GM19023 (cell line): ENCODE measurements at regions not wholly inside any gene's neighbourhood (a gene's known extent, or its start where the extent isn't known, plus 50 kb on each side); places are given as distances from the start of the nearest gene placed in this dataset.

ENCODE experiments used
- ATAC-seq: cut with Tn5 transposase; IDR thresholded peaks from one replicate; pipeline ENCODE4 v1.9.1; 2021; ENCODE audit warnings: mild to moderate bottlenecking, moderate library complexity; ENCODE audit not compliant: unreplicated experiment

DNA sequence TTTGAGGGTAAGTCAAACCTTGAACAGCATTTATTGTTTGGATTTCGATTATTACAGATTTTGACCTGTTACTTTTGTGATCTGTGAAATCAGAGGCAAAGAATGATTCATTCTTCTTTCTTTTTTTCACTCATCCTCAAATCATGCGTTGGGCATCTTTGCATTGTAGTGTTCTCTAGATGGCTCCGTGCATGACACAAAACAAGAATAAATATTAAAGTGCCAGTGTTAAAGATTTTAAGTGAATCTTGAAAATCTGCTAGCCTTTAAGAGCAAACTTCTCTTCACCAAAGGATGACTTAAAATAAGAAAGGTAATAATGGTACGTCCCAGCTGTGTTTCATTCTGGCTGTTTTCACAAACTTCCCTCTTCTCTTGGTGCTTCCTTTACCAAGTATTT is 361.9 kb upstream of the SMARCA2 start:
- ATAC-seq = no peak

DNA sequence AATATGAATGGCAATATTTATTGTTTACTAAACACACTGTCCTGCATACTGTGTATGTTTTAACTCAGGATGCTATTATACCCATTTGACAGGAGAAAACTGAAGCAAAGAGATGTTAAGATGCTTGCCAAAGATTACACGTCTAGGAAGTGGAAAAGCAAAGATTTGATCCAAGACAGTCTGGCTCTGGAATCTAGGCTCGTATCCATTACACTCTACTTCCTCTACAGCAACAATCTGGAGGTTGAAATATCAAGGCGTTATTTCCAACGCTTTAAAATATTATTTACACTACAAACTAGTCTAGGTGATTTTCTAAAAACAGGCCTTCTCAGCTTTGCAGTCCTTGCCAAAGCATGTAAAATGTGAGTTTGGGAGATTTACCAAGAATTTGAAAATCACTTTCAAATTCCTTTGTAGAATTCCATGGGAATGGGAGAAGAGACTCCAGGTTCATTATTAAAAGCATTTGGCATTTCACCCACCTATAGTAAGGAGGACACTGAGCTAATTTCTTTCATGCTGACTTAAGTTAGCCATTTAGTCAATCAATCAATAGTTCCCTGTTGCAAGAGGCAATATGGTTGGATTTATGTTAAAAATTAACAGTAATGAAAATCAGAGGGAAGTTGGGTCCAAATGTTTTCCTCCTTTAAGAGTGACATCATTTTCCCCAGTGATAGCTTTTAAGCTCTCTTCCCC is 356.3 kb upstream of the SMARCA2 start:
- no peak for ATAC-seq

DNA sequence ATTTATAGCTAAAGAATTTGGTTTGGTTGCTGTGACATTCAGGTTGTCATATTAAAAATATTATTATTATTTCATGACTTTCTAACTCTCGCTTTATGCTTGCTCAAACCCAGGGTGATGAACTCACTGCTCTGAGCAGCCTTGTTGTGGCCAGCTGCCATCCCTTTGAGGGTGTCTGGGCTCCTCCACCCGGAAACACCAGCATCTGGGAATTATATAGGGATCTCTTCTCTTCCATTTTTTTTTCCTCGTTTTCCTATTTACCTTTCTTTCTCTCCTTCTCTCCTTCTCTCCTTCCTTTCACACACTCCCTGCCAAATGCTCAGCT is 355.8 kb upstream of the SMARCA2 start:
- ATAC-seq = no peak

DNA sequence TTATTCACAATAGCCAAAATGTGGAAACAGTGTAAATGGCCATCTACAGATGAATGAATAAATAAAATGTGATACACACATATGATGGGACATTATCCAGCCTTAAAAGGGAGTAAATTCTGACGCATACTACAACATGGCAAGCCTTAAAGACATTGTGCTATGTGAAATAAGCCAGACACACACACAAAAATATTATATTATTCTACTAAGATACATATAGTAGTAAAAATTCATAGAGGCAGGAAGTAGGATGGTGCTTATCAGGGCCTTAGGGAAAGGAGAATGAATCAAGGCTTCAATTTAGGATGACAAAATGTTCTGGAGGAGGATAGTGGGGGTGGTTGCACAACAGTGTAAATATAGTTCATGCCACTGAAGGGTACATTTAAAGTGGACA is 346.7 kb upstream of the SMARCA2 start:
- ATAC-seq = no peak

DNA sequence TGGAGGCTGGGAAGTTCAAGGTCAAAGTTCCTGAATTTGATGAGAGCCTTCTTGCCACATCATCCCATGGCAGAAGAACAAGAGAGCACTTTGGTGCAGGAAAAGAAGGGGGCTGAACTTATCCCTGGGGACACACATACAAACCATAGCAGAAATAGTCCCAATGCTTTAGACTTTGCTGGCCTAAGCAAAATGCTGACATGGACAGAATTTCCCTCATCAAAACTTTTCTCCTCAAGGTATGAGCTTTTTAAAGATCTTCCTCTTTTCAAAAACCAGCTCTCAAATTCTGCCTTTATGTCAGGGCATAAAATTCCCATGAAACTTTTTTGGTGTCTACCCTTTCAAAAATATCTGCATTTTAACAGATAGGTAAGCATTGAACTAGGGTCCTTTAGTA is 341.8 kb upstream of the SMARCA2 start:
- no peak for ATAC-seq

DNA sequence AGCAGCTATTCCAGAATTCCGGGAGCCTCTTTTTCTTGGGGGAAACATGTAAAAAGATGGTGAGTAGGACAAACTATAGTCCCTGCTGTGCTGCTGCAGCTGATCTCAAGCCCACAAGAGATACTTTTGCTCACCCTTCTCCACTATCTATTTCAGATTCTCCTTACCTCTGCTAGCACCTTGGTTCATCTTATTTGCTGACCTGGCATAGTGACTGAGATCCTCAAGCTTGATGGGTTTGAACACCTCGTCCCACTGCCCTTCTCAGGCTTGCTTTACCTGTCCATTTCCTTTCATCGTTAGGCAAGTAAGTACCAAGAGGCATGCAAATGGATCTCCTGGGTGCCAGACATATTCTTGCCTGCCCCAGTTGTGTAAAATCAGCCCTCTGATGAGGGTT is 338.4 kb upstream of the SMARCA2 start:
- ATAC-seq = no peak

DNA sequence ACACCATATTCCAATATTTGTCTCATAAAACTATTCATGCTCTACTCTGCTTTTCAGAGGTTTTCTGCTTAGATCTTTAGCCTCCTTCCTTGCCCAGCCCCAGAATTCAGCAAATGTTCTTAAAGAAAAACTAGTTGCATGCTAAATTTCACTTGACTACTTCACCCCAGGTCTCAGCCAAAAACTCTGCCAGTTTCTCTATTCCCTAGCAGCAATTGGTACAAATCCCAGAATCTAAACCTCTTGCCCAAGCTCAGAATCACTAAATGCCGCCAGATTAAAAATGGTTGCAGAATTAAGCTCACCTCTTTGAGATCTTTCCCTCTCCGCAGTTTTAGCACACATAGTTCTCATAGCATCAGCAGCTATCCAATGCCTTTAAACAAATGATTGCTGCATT is 331.2 kb upstream of the SMARCA2 start:
- ATAC-seq = no peak

DNA sequence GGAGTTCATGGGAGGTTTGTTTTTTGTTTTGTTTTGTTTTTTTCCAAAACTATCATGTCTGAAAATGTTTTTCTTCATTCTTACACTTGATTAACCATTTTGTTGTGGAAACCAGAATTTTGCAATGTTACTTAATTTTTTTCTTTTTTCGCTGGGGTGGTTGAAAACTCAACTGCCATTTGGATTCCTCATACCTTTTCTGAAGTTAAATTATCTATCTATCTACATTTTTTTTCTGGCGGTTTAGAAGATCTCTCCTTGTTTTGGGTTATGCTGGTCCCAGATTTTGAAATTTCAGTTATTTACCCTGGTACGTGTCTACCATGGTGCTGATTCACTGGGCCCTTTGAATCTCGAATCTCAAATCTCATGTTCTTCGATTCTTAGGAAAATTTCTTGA is 316.2 kb upstream of the SMARCA2 start:
- no peak for ATAC-seq

DNA sequence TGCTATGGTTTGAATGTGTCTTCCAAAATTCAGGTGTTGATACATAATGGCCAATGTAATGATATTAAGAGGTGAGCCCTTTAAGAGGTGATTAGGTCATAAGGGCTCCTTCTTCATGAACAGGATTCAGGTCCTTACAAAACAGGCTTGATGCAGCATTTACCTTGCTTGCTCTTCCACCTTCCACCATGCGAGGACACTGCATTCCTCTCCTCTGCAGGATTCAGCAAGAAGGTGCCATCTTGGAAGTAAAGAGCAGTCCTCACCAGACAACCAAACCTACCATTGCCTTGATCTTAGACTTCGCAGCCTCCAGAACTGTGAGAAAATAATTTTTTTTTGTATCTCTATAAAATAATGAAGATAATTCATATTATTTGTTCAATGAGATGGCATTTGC is 314.0 kb upstream of the SMARCA2 start:
- ATAC-seq = no peak

DNA sequence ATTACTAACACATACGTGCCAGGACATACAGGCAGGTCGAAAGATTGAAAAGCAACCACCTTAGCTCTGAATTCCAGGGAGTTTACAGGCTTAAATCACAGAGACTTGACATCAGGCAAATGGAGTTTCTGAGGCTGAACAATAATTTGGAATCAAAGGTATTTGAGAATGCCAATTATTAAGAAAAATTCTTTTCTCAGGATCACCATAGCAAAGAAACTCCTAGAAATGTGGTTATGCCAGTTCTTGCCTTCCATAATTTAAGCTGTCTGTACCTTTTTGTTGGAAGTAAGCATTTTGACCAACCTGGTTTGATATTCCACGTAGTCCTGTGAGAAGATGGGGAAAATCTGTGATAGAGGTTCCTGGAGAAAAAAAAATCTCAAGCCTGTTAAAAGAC is 312.4 kb upstream of the SMARCA2 start:
- ATAC-seq = no peak

DNA sequence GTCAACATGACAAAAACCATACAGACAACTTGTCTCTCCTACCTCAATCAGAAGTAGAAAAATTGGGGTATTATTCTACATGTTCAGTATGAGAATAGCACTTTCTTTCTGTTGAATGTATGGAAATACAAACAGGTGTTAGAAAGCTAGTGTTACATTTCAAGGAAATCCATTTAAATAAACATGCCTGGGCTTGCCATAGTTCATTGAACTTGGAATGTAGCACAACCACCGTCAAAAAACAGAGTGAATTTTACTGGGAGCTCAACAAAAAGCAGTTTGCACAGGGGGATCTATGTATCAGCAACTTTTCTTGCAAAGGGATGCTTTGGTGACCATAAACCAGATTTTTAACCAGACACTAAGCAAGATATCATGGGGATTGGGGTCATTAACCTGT is 307.9 kb upstream of the SMARCA2 start:
- ATAC-seq = no peak

DNA sequence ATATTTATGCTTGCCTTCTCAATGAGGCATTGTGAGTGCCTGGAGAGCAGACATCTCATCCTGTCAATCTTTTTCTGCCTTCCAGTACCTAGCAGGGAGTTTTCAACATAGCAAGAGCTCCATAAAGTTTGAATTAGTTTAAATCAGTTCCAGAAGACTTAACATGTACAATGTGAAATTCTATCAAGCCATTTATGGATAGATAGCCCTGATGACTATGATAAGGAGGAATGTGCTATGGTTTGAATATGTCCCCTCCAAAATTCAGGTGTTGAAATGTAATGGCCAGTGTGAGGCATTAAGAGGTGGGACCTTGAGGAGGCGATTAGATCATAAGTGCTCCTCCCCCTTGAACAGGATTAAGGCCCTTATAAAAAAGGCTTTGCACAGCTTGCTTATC is 306.9 kb upstream of the SMARCA2 start:
- ATAC-seq = no peak

DNA sequence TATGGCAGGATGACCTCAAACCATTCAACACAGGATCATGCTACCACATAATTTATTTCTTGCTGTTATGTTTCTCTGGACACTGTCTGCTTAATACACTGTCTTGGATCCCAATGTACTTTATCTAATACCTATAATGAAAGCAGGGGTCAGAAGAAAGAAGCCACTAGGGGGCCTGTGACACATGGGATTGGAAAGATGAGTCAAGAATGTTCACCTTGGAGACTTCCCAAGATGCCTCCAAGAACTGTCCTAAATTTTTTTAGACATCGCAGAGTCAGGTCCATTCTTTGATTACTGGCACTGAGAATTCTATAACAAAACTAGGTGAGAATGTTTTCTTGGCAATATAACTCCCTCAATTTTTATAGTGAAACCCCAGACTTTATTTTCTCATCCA is 305.8 kb upstream of the SMARCA2 start:
- no peak for ATAC-seq

DNA sequence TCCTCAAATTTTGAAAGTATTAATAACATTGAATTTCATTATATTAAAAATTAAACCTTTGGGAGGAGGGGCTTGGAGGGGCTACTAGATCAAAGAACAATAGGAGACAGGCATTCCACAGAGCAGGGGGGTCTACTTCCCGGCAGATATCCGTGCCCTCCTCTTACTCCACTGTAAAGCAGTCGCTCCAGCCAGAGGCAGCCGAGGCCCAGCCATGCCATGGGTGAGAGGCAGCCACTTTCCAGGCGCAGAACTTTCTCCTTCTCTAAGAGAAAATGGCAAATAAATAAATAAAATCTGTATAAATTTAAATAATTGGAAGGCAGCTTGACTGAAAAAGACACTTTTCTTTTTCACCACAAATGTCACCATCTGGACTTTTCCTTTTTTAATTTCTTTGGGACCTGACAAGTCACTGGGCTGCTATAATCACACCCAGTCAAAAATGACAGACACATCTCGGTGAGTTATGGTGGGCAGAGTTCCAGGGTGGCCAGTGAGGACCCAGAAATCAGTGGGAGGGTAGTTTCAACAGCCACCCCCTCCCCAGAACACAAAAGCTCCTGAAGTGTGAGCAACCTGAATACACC is 302.2 kb upstream of the SMARCA2 start:
- no peak for ATAC-seq

DNA sequence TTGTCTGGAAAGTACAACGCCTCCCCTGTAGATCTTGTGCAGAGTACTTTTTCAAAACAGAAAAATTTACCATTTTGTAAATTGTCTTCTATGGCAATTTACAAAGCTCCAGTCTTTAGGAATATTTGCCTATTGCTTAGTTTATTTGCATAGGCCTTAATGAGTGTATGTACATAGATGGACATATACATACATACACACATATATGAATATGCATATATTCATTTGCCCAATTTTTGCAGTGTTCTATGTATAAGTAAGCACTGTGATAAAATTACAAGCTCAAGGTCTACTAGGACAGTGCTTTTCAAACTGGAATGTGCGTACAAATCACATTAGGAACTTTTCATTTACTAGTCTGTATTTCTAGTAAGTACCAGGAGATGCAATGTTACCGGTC is 301.3 kb upstream of the SMARCA2 start:
- no peak for ATAC-seq

DNA sequence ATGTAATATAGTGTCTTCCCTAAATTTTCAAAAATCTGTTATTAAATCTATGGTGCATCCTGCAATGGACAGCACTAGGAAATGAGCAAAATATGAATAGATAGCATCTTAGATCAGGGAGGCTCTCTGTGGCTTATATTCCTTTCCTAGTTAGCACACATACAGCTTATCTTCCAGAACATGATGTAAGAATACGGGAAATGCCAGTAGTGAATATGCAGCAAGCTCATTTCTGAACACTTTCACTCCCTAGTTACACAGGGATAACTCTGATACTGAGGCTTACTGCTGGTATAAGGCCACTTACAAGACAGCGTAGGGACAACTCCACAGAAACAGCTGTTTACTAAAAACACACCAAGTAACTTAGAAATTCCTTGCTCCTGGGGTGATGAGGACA is 297.3 kb upstream of the SMARCA2 start:
- no peak for ATAC-seq

DNA sequence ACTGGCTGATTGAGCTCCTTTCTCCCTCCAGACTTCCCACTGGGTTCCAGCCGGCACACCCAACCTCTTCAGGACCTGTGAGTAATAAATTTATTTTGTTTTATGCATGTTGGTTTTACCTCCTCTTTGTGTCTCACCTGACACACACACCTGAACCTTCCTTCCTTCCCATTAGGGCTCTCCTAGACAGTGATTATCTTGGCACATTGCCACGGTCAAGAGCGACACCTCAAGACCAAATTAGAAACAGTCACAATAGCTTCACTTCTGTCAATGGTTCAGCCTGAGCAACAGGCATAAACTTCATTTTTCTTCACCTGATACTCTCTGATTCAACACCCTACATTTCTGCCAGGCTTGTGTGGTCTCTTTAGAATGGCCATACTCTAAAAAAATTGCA is 296.3 kb upstream of the SMARCA2 start:
- ATAC-seq = no peak

DNA sequence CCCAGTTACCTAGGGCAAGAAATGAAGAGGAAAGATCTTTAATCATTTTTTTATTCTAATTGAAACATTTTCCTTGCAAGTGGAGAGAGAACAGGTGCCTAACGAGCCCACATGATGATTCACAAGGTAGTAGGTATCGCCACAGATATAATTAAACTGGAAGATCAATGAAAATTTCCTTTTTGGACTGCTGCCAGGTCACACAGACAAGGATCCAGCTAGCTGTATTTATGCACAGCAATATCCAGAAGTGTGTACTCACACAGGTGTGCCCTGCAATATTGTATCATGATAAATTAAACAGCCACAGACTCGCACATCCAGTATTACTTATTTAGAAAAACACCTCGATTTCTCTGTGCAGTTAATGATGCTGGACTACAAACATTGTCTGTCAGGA is 294.0 kb upstream of the SMARCA2 start:
- ATAC-seq = no peak

DNA sequence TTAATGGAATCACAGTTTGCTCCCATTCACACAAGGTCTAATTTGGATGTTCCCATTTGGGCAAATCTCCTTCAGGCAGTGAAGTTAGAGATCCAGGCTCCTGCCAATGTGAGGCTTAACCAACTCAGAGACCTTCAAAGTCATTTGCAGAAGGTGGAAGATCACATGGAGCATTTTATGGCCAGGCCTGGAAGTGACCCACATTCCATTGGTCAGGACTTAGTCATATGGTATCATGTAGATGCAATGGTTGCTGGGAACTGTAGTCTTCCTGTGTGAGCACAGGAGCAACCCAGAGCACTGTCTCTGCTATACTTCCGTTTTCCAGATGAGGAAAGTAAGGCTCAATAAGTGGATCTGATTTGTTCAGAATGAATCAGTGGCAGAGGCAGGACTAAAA is 292.7 kb upstream of the SMARCA2 start:
- ATAC-seq = no peak

DNA sequence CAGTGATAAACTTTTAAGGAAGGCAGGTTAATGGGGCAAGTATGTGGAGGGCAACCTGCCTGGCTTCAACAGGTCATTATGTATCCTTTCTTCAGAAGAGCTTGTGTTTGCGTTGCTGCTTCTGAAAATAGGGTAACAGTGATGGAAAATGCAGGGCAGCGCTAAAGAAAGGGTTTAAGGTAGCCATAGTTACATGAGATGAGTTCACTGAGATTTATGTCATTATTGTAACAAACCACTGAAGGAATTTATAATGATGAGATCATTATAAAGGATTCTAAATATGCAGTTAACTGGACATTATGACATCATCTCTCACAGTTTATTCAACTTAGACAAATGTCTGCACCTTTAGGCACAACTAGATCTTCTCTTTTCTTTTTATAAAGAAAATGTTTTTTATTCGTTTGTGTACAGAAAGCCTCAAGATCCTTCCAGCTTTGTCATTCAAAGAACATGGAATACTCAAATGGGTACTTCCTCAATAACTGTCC is 291.6 kb upstream of the SMARCA2 start:
- ATAC-seq = no peak

DNA sequence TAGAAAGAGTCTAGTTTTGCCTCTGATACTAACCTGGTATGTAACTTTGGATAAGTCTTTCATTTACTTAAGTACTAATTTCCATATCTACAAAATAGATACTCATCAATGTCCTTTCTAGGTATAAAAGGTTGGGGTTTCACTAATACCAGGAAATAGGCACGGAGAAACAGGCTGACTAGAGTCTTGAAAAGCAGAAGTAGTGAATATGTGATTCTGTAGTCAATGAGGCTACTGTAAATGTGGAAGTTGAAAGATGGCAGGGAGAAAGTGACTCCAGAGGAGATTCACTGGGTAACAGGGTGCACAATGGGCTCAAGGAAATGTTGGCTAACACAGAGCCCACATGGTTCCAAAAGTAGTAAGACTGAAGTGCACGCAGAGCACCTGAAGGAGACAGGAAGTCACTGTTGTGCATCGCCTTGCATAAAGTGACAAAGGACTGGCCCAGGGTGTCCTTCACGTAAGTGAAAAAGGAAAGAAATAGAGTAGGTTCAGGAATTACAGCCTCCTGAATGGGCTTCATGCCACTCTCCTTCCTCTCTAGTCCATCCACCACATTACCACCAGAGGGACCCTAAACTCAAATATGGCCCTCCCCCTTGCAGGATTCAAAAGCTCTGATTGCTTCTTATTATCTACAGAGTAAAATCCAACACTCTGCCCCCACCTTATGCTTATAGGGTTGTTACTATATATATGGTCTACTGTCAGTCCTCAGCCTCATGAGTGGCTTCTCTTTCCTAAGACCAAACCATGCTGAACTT is 288.0 kb upstream of the SMARCA2 start:
- no peak for ATAC-seq

DNA sequence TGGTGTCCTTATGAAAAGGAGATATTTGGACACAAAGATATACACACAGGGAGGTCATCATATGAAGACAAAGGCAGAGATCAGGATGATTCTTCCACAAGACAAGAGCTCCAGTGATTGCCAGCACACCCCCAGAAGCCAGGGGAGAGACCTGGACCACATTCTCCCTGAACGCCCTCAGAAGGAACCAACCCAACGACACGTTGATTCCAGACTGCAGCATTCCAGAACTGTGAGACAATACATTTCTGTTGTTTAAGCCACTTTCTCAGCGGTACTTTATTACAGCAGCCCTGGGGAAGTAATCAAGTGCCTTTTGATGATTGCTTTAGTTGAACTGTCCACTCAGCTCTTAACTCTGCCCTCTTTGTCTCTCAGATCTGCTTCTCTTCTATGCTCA is 285.5 kb upstream of the SMARCA2 start:
- no peak for ATAC-seq
